ENCODE measurements at regions not wholly inside any gene's neighbourhood (a gene's known extent, or its start where the extent isn't known, plus 50 kb on each side); places are given as distances from the start of the nearest gene placed in this dataset.

GRCh38 chr12:103093499-103094106 lies 136.1 kb downstream of the ASCL1 start:
- no peaks in the 10 kb centered on the region for H3K36me3 ChIP-seq (ENCODE audit: control insufficient read depth in 2 of 2, insufficient read depth in 2 of 2, low read length in 2 of 2)
- peak overlapping the region in 1 of 2 donors; percentile 37 for H3K4me3 ChIP-seq (ENCODE audit: low read length in 2 of 2)
- H3K9me3 ChIP-seq (ENCODE audit: control insufficient read depth in 2 of 2, low read length in 2 of 2), result no peaks in the 10 kb centered on the region
- no peaks in the 10 kb centered on the region for H3K27me3 ChIP-seq (ENCODE audit: control insufficient read depth in 2 of 2, insufficient read depth in 2 of 2, low read length in 2 of 2)
- H3K9ac ChIP-seq (ENCODE audit: low read depth in 1 of 2, low read length in 2 of 2), result no peak overlapping the region
- peaks cover 0 to 14% of the 10 kb centered on the region in 2 donors for H3K4me1 ChIP-seq (ENCODE audit: control insufficient read depth in 2 of 2, insufficient read depth in 2 of 2, low read length in 2 of 2)
- no peak overlapping the region for H3K27ac ChIP-seq (ENCODE audit: low read depth in 2 of 2, low read length in 2 of 2)

GRCh38 chr12:103097496-103097895 lies 140.0 kb downstream of the ASCL1 start:
- no peaks in the 10 kb centered on the region for H3K9me3 ChIP-seq (ENCODE audit: control insufficient read depth in 2 of 2, low read length in 2 of 2)
- no peak overlapping the region for H3K9ac ChIP-seq (ENCODE audit: low read depth in 1 of 2, low read length in 2 of 2)
- H3K36me3 ChIP-seq (ENCODE audit: control insufficient read depth in 2 of 2, insufficient read depth in 2 of 2, low read length in 2 of 2), result no peaks in the 10 kb centered on the region
- no peak overlapping the region for H3K27ac ChIP-seq (ENCODE audit: low read depth in 2 of 2, low read length in 2 of 2)
- no peaks in the 10 kb centered on the region for H3K27me3 ChIP-seq (ENCODE audit: control insufficient read depth in 2 of 2, insufficient read depth in 2 of 2, low read length in 2 of 2)
- peaks cover 0 to 14% of the 10 kb centered on the region in 2 donors for H3K4me1 ChIP-seq (ENCODE audit: control insufficient read depth in 2 of 2, insufficient read depth in 2 of 2, low read length in 2 of 2)
- no peak overlapping the region for H3K4me3 ChIP-seq (ENCODE audit: low read length in 2 of 2)

GRCh38 chr12:103100257-103100831 lies 142.9 kb downstream of the ASCL1 start:
- H3K4me1 ChIP-seq (ENCODE audit: control insufficient read depth in 2 of 2, insufficient read depth in 2 of 2, low read length in 2 of 2), result no peaks in the 10 kb centered on the region
- no peaks in the 10 kb centered on the region for H3K36me3 ChIP-seq (ENCODE audit: control insufficient read depth in 2 of 2, insufficient read depth in 2 of 2, low read length in 2 of 2)
- H3K9ac ChIP-seq (ENCODE audit: low read depth in 1 of 2, low read length in 2 of 2), result no peak overlapping the region
- no peaks in the 10 kb centered on the region for H3K27me3 ChIP-seq (ENCODE audit: control insufficient read depth in 2 of 2, insufficient read depth in 2 of 2, low read length in 2 of 2)
- H3K27ac ChIP-seq (ENCODE audit: low read depth in 2 of 2, low read length in 2 of 2), result no peak overlapping the region
- no peaks in the 10 kb centered on the region for H3K9me3 ChIP-seq (ENCODE audit: control insufficient read depth in 2 of 2, low read length in 2 of 2)
- H3K4me3 ChIP-seq (ENCODE audit: low read length in 2 of 2), result no peak overlapping the region

- H3K9ac ChIP-seq (ENCODE audit: low read depth in 1 of 2, low read length in 2 of 2), result no peak overlapping the region
- H3K36me3 ChIP-seq (ENCODE audit: control insufficient read depth in 2 of 2, insufficient read depth in 2 of 2, low read length in 2 of 2), result no peaks in the 10 kb centered on the region
- H3K27ac ChIP-seq (ENCODE audit: low read depth in 2 of 2, low read length in 2 of 2), result no peak overlapping the region
- H3K4me1 ChIP-seq (ENCODE audit: control insufficient read depth in 2 of 2, insufficient read depth in 2 of 2, low read length in 2 of 2), result no peaks in the 10 kb centered on the region
- H3K27me3 ChIP-seq (ENCODE audit: control insufficient read depth in 2 of 2, insufficient read depth in 2 of 2, low read length in 2 of 2), result no peaks in the 10 kb centered on the region
- no peak overlapping the region for H3K4me3 ChIP-seq (ENCODE audit: low read length in 2 of 2)
- H3K9me3 ChIP-seq (ENCODE audit: control insufficient read depth in 2 of 2, low read length in 2 of 2), result no peaks in the 10 kb centered on the region
Observed at GRCh38 chr12:103102225-103102744, 144.8 kb downstream of the ASCL1 start.

GRCh38 chr12:103105971-103106597 lies 148.6 kb downstream of the ASCL1 start:
- no peaks in the 10 kb centered on the region for H3K9me3 ChIP-seq (ENCODE audit: control insufficient read depth in 2 of 2, low read length in 2 of 2)
- no peaks in the 10 kb centered on the region for H3K4me1 ChIP-seq (ENCODE audit: control insufficient read depth in 2 of 2, insufficient read depth in 2 of 2, low read length in 2 of 2)
- H3K27me3 ChIP-seq (ENCODE audit: control insufficient read depth in 2 of 2, insufficient read depth in 2 of 2, low read length in 2 of 2), result no peaks in the 10 kb centered on the region
- no peak overlapping the region for H3K4me3 ChIP-seq (ENCODE audit: low read length in 2 of 2)
- H3K9ac ChIP-seq (ENCODE audit: low read depth in 1 of 2, low read length in 2 of 2), result no peak overlapping the region
- no peak overlapping the region for H3K27ac ChIP-seq (ENCODE audit: low read depth in 2 of 2, low read length in 2 of 2)
- no peaks in the 10 kb centered on the region for H3K36me3 ChIP-seq (ENCODE audit: control insufficient read depth in 2 of 2, insufficient read depth in 2 of 2, low read length in 2 of 2)

GRCh38 chr12:103109861-103110260 lies 152.4 kb downstream of the ASCL1 start:
- Histone ChIP-seq H3K4me1 (ENCODE audit: control insufficient read depth in 2 of 2, insufficient read depth in 2 of 2, low read length in 2 of 2) (no peaks in the 10 kb centered on the region), H3K36me3 (ENCODE audit: control insufficient read depth in 2 of 2, insufficient read depth in 2 of 2, low read length in 2 of 2) (no peaks in the 10 kb centered on the region)

GRCh38 chr12:103114296-103115055 lies 157.0 kb downstream of the ASCL1 start:
- no peak overlapping the region for H3K4me3 ChIP-seq (ENCODE audit: low read length in 2 of 2)
- H3K36me3 ChIP-seq (ENCODE audit: control insufficient read depth in 2 of 2, insufficient read depth in 2 of 2, low read length in 2 of 2), result no peaks in the 10 kb centered on the region
- H3K4me1 ChIP-seq (ENCODE audit: control insufficient read depth in 2 of 2, insufficient read depth in 2 of 2, low read length in 2 of 2), result no peaks in the 10 kb centered on the region
- H3K9ac ChIP-seq (ENCODE audit: low read depth in 1 of 2, low read length in 2 of 2), result no peak overlapping the region
- no peak overlapping the region for H3K27ac ChIP-seq (ENCODE audit: low read depth in 2 of 2, low read length in 2 of 2)
- no peaks in the 10 kb centered on the region for H3K9me3 ChIP-seq (ENCODE audit: control insufficient read depth in 2 of 2, low read length in 2 of 2)
- no peaks in the 10 kb centered on the region for H3K27me3 ChIP-seq (ENCODE audit: control insufficient read depth in 2 of 2, insufficient read depth in 2 of 2, low read length in 2 of 2)

More at GRCh38 chr12:103109861-103110260, 152.4 kb downstream of the ASCL1 start:
- H3K27me3 ChIP-seq (ENCODE audit: control insufficient read depth in 2 of 2, insufficient read depth in 2 of 2, low read length in 2 of 2), result no peaks in the 10 kb centered on the region
- H3K4me3 ChIP-seq (ENCODE audit: low read length in 2 of 2), result no peak overlapping the region
- H3K9ac ChIP-seq (ENCODE audit: low read depth in 1 of 2, low read length in 2 of 2), result no peak overlapping the region
- no peaks in the 10 kb centered on the region for H3K9me3 ChIP-seq (ENCODE audit: control insufficient read depth in 2 of 2, low read length in 2 of 2)
- no peak overlapping the region for H3K27ac ChIP-seq (ENCODE audit: low read depth in 2 of 2, low read length in 2 of 2)

- H3K27me3 ChIP-seq (ENCODE audit: control insufficient read depth in 2 of 2, insufficient read depth in 2 of 2, low read length in 2 of 2), result no peaks in the 10 kb centered on the region
- H3K36me3 ChIP-seq (ENCODE audit: control insufficient read depth in 2 of 2, insufficient read depth in 2 of 2, low read length in 2 of 2), result no peaks in the 10 kb centered on the region
- no peak overlapping the region for H3K27ac ChIP-seq (ENCODE audit: low read depth in 2 of 2, low read length in 2 of 2)
- no peaks in the 10 kb centered on the region for H3K4me1 ChIP-seq (ENCODE audit: control insufficient read depth in 2 of 2, insufficient read depth in 2 of 2, low read length in 2 of 2)
- no peak overlapping the region for H3K4me3 ChIP-seq (ENCODE audit: low read length in 2 of 2)
- no peak overlapping the region for H3K9ac ChIP-seq (ENCODE audit: low read depth in 1 of 2, low read length in 2 of 2)
- H3K9me3 ChIP-seq (ENCODE audit: control insufficient read depth in 2 of 2, low read length in 2 of 2), result peaks cover 0 to 2% of the 10 kb centered on the region in 2 donors
Observed at GRCh38 chr12:103128862-103129501, 171.5 kb downstream of the ASCL1 start.

GRCh38 chr12:103130564-103130963 lies 173.1 kb downstream of the ASCL1 start:
- Histone ChIP-seq H3K27me3 (ENCODE audit: control insufficient read depth in 2 of 2, insufficient read depth in 2 of 2, low read length in 2 of 2) (no peaks in the 10 kb centered on the region), H3K36me3 (ENCODE audit: control insufficient read depth in 2 of 2, insufficient read depth in 2 of 2, low read length in 2 of 2) (no peaks in the 10 kb centered on the region)

More at GRCh38 chr12:103130564-103130963, 173.1 kb downstream of the ASCL1 start:
- Histone ChIP-seq H3K9ac (ENCODE audit: low read depth in 1 of 2, low read length in 2 of 2) (no peak overlapping the region), H3K9me3 (ENCODE audit: control insufficient read depth in 2 of 2, low read length in 2 of 2) (peaks cover 0 to 2% of the 10 kb centered on the region in 2 donors), H3K4me3 (ENCODE audit: low read length in 2 of 2) (no peak overlapping the region), H3K27ac (ENCODE audit: low read depth in 2 of 2, low read length in 2 of 2) (no peak overlapping the region), H3K4me1 (ENCODE audit: control insufficient read depth in 2 of 2, insufficient read depth in 2 of 2, low read length in 2 of 2) (no peaks in the 10 kb centered on the region)

All from mucosa of rectum (tissue), 2 donors.